ENCODE measurements at regions not wholly inside any gene's neighbourhood (a gene's known extent, or its start where the extent isn't known, plus 50 kb on each side); places are given as distances from the start of the nearest gene placed in this dataset.

GRCh38 chr2:144572977-144573376 is 53.1 kb upstream of the ZEB2 start:
- no peak for DNase-seq

- no peak for DNase-seq
Observed at GRCh38 chr2:144571770-144572169, 51.9 kb upstream of the ZEB2 start.

- no peak for DNase-seq
Observed at GRCh38 chr2:144570566-144570965, 50.6 kb upstream of the ZEB2 start.
